ENCODE measurements at regions not wholly inside any gene's neighbourhood (a gene's known extent, or its start where the extent isn't known, plus 50 kb on each side); places are given as distances from the start of the nearest gene placed in this dataset.

GRCh38 chr2:195414537-195415100, 242.4 kb upstream of the SLC39A10 start:
- Histone ChIP-seq H3K36me3 (ENCODE audit: control insufficient read depth in 1 of 2, insufficient read depth in 2 of 2, low read length in 1 of 2) (no peaks in the 10 kb centered on the region), H3K4me3 (ENCODE audit: low read length in 2 of 2) (no peak overlapping the region), H3K27ac (ENCODE audit: low read depth in 1 of 2, low read length in 2 of 2) (no peak overlapping the region), H3K27me3 (ENCODE audit: control insufficient read depth in 1 of 2, insufficient read depth in 2 of 2, low read length in 1 of 2) (no peaks in the 10 kb centered on the region), H3K9me3 (ENCODE audit: control insufficient read depth, low read length) (no peaks in the 10 kb centered on the region), H3K4me1 (ENCODE audit: control insufficient read depth in 1 of 2, insufficient read depth in 2 of 2, low read length in 2 of 2) (no peaks in the 10 kb centered on the region)
- DNase-seq (no peak), ATAC-seq (ENCODE audit: low FRiP score) (no peak)
- 58 to 65% methylated on average over 3 of the region's 3 CpGs for WGBS, 2 donors
- intact Hi-C loops (cut with DNase I): no loop called here

GRCh38 chr2:195413944-195414343, 243.1 kb upstream of the SLC39A10 start:
- no peak for DNase-seq
- intact Hi-C loops (cut with DNase I): no loop called here
- no peak for ATAC-seq (ENCODE audit: low FRiP score)
- no peaks in the 10 kb centered on the region for H3K36me3 ChIP-seq (ENCODE audit: control insufficient read depth in 1 of 2, insufficient read depth in 2 of 2, low read length in 1 of 2)
- H3K4me3 ChIP-seq (ENCODE audit: low read length in 2 of 2): no peak overlapping the region
- H3K9me3 ChIP-seq (ENCODE audit: control insufficient read depth, low read length): no peaks in the 10 kb centered on the region
- 87 to 90% methylated on average over 2 of the region's 2 CpGs for WGBS, 2 donors
- no peaks in the 10 kb centered on the region for H3K27me3 ChIP-seq (ENCODE audit: control insufficient read depth in 1 of 2, insufficient read depth in 2 of 2, low read length in 1 of 2)
- H3K4me1 ChIP-seq (ENCODE audit: control insufficient read depth in 1 of 2, insufficient read depth in 2 of 2, low read length in 2 of 2): no peaks in the 10 kb centered on the region
- H3K27ac ChIP-seq (ENCODE audit: low read depth in 1 of 2, low read length in 2 of 2): no peak overlapping the region

- no peaks in the 10 kb centered on the region for H3K27me3 ChIP-seq (ENCODE audit: control insufficient read depth in 1 of 2, insufficient read depth in 2 of 2, low read length in 1 of 2)
- H3K36me3 ChIP-seq (ENCODE audit: control insufficient read depth in 1 of 2, insufficient read depth in 2 of 2, low read length in 1 of 2): no peaks in the 10 kb centered on the region
- ATAC-seq (ENCODE audit: low FRiP score): no peak
- no peaks in the 10 kb centered on the region for H3K4me1 ChIP-seq (ENCODE audit: control insufficient read depth in 1 of 2, insufficient read depth in 2 of 2, low read length in 2 of 2)
- intact Hi-C loops (cut with DNase I): no loop called here
- DNase-seq: no peak
- H3K27ac ChIP-seq (ENCODE audit: low read depth in 1 of 2, low read length in 2 of 2): no peak overlapping the region
- H3K9me3 ChIP-seq (ENCODE audit: control insufficient read depth, low read length): no peaks in the 10 kb centered on the region
- H3K4me3 ChIP-seq (ENCODE audit: low read length in 2 of 2): no peak overlapping the region
- WGBS, 2 donors: 70 to 71% methylated on average over 8 of the region's 8 CpGs
Measured at GRCh38 chr2:195413422-195413821, 243.6 kb upstream of the SLC39A10 start.

GRCh38 chr2:195411219-195411687, 245.8 kb upstream of the SLC39A10 start:
- no peak for DNase-seq
- intact Hi-C loops (cut with DNase I): no loop called here
- WGBS, 2 donors: 78 to 80% methylated on average over 12 of the region's 12 CpGs
- H3K36me3 ChIP-seq (ENCODE audit: control insufficient read depth in 1 of 2, insufficient read depth in 2 of 2, low read length in 1 of 2): no peaks in the 10 kb centered on the region
- H3K27me3 ChIP-seq (ENCODE audit: control insufficient read depth in 1 of 2, insufficient read depth in 2 of 2, low read length in 1 of 2): no peaks in the 10 kb centered on the region
- H3K4me3 ChIP-seq (ENCODE audit: low read length in 2 of 2): no peak overlapping the region
- no peak overlapping the region for H3K27ac ChIP-seq (ENCODE audit: low read depth in 1 of 2, low read length in 2 of 2)
- no peaks in the 10 kb centered on the region for H3K9me3 ChIP-seq (ENCODE audit: control insufficient read depth, low read length)
- no peaks in the 10 kb centered on the region for H3K4me1 ChIP-seq (ENCODE audit: control insufficient read depth in 1 of 2, insufficient read depth in 2 of 2, low read length in 2 of 2)
- no peak for ATAC-seq (ENCODE audit: low FRiP score)

GRCh38 chr2:195410074-195410671, 246.9 kb upstream of the SLC39A10 start:
- no peaks in the 10 kb centered on the region for H3K9me3 ChIP-seq (ENCODE audit: control insufficient read depth, low read length)
- no peaks in the 10 kb centered on the region for H3K4me1 ChIP-seq (ENCODE audit: control insufficient read depth in 1 of 2, insufficient read depth in 2 of 2, low read length in 2 of 2)
- WGBS, 2 donors: 59 to 71% methylated on average over 2 of the region's 2 CpGs
- DNase-seq (no peak), ATAC-seq (ENCODE audit: low FRiP score) (no peak)
- no peaks in the 10 kb centered on the region for H3K36me3 ChIP-seq (ENCODE audit: control insufficient read depth in 1 of 2, insufficient read depth in 2 of 2, low read length in 1 of 2)
- H3K27me3 ChIP-seq (ENCODE audit: control insufficient read depth in 1 of 2, insufficient read depth in 2 of 2, low read length in 1 of 2): no peaks in the 10 kb centered on the region
- intact Hi-C loops (cut with DNase I): no loop called here
- H3K4me3 ChIP-seq (ENCODE audit: low read length in 2 of 2): no peak overlapping the region
- H3K27ac ChIP-seq (ENCODE audit: low read depth in 1 of 2, low read length in 2 of 2): no peak overlapping the region

GRCh38 chr2:195408811-195409210, 248.2 kb upstream of the SLC39A10 start:
- intact Hi-C loops (cut with DNase I): no loop called here
- WGBS, 2 donors: 84 to 86% methylated on average over 1 of the region's 1 CpG
- no peak for DNase-seq
- H3K27ac ChIP-seq (ENCODE audit: low read depth in 1 of 2, low read length in 2 of 2): no peak overlapping the region
- no peak overlapping the region for H3K4me3 ChIP-seq (ENCODE audit: low read length in 2 of 2)
- no peaks in the 10 kb centered on the region for H3K27me3 ChIP-seq (ENCODE audit: control insufficient read depth in 1 of 2, insufficient read depth in 2 of 2, low read length in 1 of 2)
- no peaks in the 10 kb centered on the region for H3K36me3 ChIP-seq (ENCODE audit: control insufficient read depth in 1 of 2, insufficient read depth in 2 of 2, low read length in 1 of 2)
- H3K4me1 ChIP-seq (ENCODE audit: control insufficient read depth in 1 of 2, insufficient read depth in 2 of 2, low read length in 2 of 2): no peaks in the 10 kb centered on the region
- ATAC-seq (ENCODE audit: low FRiP score): no peak
- H3K9me3 ChIP-seq (ENCODE audit: control insufficient read depth, low read length): peaks cover 2% of the 10 kb centered on the region

- no peak overlapping the region for H3K4me3 ChIP-seq (ENCODE audit: low read length in 2 of 2)
- no peak for ATAC-seq (ENCODE audit: low FRiP score)
- H3K36me3 ChIP-seq (ENCODE audit: control insufficient read depth in 1 of 2, insufficient read depth in 2 of 2, low read length in 1 of 2): no peaks in the 10 kb centered on the region
- no peak for DNase-seq
- intact Hi-C loops (cut with DNase I): no loop called here
- H3K27me3 ChIP-seq (ENCODE audit: control insufficient read depth in 1 of 2, insufficient read depth in 2 of 2, low read length in 1 of 2): no peaks in the 10 kb centered on the region
- H3K9me3 ChIP-seq (ENCODE audit: control insufficient read depth, low read length): peaks cover 2% of the 10 kb centered on the region
- WGBS, 2 donors: 70 to 81% methylated on average over 3 of the region's 3 CpGs
- H3K27ac ChIP-seq (ENCODE audit: low read depth in 1 of 2, low read length in 2 of 2): no peak overlapping the region
- H3K4me1 ChIP-seq (ENCODE audit: control insufficient read depth in 1 of 2, insufficient read depth in 2 of 2, low read length in 2 of 2): no peaks in the 10 kb centered on the region
Measured at GRCh38 chr2:195408196-195408595, 248.8 kb upstream of the SLC39A10 start.

GRCh38 chr2:195407783-195408182, 249.2 kb upstream of the SLC39A10 start:
- intact Hi-C loops (cut with DNase I): no loop called here
- H3K36me3 ChIP-seq (ENCODE audit: control insufficient read depth in 1 of 2, insufficient read depth in 2 of 2, low read length in 1 of 2): no peaks in the 10 kb centered on the region
- H3K4me1 ChIP-seq (ENCODE audit: control insufficient read depth in 1 of 2, insufficient read depth in 2 of 2, low read length in 2 of 2): no peaks in the 10 kb centered on the region
- no peaks in the 10 kb centered on the region for H3K27me3 ChIP-seq (ENCODE audit: control insufficient read depth in 1 of 2, insufficient read depth in 2 of 2, low read length in 1 of 2)
- no peak overlapping the region for H3K4me3 ChIP-seq (ENCODE audit: low read length in 2 of 2)
- H3K27ac ChIP-seq (ENCODE audit: low read depth in 1 of 2, low read length in 2 of 2): no peak overlapping the region
- WGBS, 2 donors: 82 to 86% methylated on average over 3 of the region's 3 CpGs
- ATAC-seq (ENCODE audit: low FRiP score) (no peak), DNase-seq (no peak)
- H3K9me3 ChIP-seq (ENCODE audit: control insufficient read depth, low read length): peaks cover 2% of the 10 kb centered on the region

- DNase-seq (no peak), ATAC-seq (ENCODE audit: low FRiP score) (no peak)
- Histone ChIP-seq H3K27me3 (ENCODE audit: control insufficient read depth in 1 of 2, insufficient read depth in 2 of 2, low read length in 1 of 2) (no peaks in the 10 kb centered on the region), H3K4me1 (ENCODE audit: control insufficient read depth in 1 of 2, insufficient read depth in 2 of 2, low read length in 2 of 2) (no peaks in the 10 kb centered on the region), H3K27ac (ENCODE audit: low read depth in 1 of 2, low read length in 2 of 2) (no peak overlapping the region), H3K36me3 (ENCODE audit: control insufficient read depth in 1 of 2, insufficient read depth in 2 of 2, low read length in 1 of 2) (no peaks in the 10 kb centered on the region), H3K9me3 (ENCODE audit: control insufficient read depth, low read length) (peaks cover 2% of the 10 kb centered on the region), H3K4me3 (ENCODE audit: low read length in 2 of 2) (no peak overlapping the region)
- WGBS, 2 donors: 43 to 53% methylated on average over 13 of the region's 13 CpGs
- intact Hi-C loops (cut with DNase I): no loop called here
Measured at GRCh38 chr2:195406886-195407603, 250.0 kb upstream of the SLC39A10 start.

Measured in aorta (tissue), 5 donors.